ENCODE measurements at regions not wholly inside any gene's neighbourhood (a gene's known extent, or its start where the extent isn't known, plus 50 kb on each side); places are given as distances from the start of the nearest gene placed in this dataset.

DNA sequence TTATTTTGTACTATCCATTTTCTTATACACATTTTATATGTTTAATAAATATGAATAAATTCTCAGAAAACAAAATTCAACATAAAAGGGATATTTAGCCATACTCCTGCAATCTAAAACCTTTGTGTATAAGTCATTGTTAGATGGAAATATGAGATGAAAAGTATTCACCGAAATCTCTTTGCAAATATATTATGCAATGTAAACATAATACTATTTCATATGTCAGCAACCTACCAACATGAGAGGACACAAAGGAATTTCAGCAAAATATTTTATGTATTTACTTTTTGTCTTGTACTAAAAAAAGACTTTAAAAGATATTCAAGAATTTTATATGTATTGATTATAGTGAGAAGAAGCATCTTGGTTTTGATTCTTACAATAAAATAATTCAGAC, 1623.4 kb downstream of the EFNA5 start:
- TF ChIP-seq TAF1 (IDR thresholded peaks at IDR 0.05; ENCODE audit: low read depth) = no peak
- TF ChIP-seq EP300 (IDR thresholded peaks at IDR 0.05; ENCODE audit: borderline replicate concordance) = no peak
- no peak for TF ChIP-seq FOXM1 (IDR thresholded peaks at IDR 0.05; ENCODE audit: borderline replicate concordance, low read depth)
- no peak for TF ChIP-seq CREB1 (IDR thresholded peaks at IDR 0.05; ENCODE audit: low read depth)
